ENCODE measurements at regions not wholly inside any gene's neighbourhood (a gene's known extent, or its start where the extent isn't known, plus 50 kb on each side); places are given as distances from the start of the nearest gene placed in this dataset.
A peak's percentile ranks its signal among the peaks of the same experiment; 100 is the strongest.

DNA sequence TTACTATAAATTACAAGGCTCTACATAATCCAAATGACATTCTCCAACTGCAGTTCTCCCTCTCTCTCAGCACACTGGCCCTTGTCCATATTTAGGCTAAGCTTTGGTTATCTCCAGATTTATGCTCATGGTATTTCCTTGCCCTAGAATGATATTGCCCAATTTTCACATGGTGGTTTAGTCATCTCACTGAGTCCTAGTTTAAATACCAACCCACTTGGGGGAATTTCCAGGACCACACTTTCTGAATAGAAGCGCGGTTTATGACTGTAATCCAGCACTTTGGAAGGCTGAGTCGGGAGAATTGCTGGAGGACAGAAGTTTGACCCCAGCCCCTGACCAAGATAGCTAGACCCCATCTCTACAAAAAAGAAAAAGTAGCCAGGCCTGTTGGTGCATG lies 280.1 kb upstream of the MON1B start:
- H3K4me1 ChIP-seq, result no peaks in the 10 kb centered on the region
- no peaks in the 10 kb centered on the region for H3K27me3 ChIP-seq
- H3K27ac ChIP-seq, result no peak overlapping the region
- no peak overlapping the region for H3K4me3 ChIP-seq
- 68 to 96% (median 87%) methylated on average over 3 of the region's 3 CpGs for WGBS, 5 donors
- intact Hi-C loops (cut with DNase I; ENCODE audit: low total_unique reads), result no loop called here
- TF ChIP-seq POLR2AphosphoS5 (IDR thresholded peaks at IDR 0.05) (no peak), POLR2A (IDR thresholded peaks at IDR 0.05) (no peak), EP300 (IDR thresholded peaks at IDR 0.05) (no peak)
- TF ChIP-seq, protein P1, sequence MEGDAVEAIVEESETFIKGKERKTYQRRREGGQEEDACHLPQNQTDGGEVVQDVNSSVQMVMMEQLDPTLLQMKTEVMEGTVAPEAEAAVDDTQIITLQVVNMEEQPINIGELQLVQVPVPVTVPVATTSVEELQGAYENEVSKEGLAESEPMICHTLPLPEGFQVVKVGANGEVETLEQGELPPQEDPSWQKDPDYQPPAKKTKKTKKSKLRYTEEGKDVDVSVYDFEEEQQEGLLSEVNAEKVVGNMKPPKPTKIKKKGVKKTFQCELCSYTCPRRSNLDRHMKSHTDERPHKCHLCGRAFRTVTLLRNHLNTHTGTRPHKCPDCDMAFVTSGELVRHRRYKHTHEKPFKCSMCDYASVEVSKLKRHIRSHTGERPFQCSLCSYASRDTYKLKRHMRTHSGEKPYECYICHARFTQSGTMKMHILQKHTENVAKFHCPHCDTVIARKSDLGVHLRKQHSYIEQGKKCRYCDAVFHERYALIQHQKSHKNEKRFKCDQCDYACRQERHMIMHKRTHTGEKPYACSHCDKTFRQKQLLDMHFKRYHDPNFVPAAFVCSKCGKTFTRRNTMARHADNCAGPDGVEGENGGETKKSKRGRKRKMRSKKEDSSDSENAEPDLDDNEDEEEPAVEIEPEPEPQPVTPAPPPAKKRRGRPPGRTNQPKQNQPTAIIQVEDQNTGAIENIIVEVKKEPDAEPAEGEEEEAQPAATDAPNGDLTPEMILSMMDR (IDR thresholded peaks at IDR 0.05), result no peak
- DNase-seq, result no peak
- no peaks in the 10 kb centered on the region for H3K9me3 ChIP-seq
- no peaks in the 10 kb centered on the region for H3K36me3 ChIP-seq

DNA sequence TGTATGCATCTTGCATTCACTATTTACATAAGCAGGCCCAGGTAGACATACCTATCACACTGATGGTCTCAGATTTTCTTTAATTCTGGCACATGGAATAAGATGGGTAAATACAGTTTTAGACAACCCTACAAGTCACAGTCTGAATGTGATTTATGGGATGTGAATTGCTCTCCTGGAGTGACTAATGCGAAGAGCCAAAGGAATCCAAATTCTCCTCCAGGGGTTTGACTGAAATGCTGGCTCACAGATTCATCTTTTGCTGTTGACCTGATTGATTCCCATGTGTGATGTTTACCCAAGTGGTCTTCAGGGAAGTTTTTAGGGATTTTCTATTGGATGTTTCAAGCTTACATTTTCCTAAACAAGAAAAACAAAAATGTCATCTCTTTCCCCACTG lies 277.9 kb upstream of the MON1B start:
- H3K27ac ChIP-seq, result no peak overlapping the region
- H3K4me1 ChIP-seq, result no peaks in the 10 kb centered on the region
- H3K9me3 ChIP-seq, result no peaks in the 10 kb centered on the region
- no peak for DNase-seq
- intact Hi-C loops (cut with DNase I; ENCODE audit: low total_unique reads), result no loop called here
- H3K4me3 ChIP-seq, result no peak overlapping the region
- WGBS, 5 donors, result 79 to 100% (median 94%) methylated on average over 1 of the region's 1 CpG
- H3K27me3 ChIP-seq, result no peaks in the 10 kb centered on the region
- TF ChIP-seq, protein P1 (IDR thresholded peaks at IDR 0.05), result no peak
- no peak for TF ChIP-seq EP300 (IDR thresholded peaks at IDR 0.05)
- no peak for TF ChIP-seq POLR2AphosphoS5 (IDR thresholded peaks at IDR 0.05)
- no peak for TF ChIP-seq POLR2A (IDR thresholded peaks at IDR 0.05)
- no peaks in the 10 kb centered on the region for H3K36me3 ChIP-seq

DNA sequence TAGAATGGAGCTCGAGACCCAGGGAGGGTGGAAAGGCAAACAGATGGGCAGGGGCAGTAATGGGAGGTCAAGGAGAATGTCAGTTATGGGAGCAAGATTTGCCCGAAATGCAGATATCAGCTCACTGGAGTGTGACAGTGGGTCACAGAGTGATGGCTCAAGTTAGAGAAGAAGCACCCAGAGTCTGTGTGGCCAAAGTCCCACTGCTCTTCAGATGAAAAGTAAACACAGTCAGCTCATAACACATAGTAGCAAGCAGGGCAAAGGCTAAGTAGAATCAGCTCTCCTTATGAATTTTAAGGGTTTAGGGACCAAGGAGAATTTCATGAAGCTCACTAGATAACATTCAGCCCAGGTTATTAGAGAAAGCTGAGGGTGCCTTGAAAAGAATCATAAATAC lies 264.9 kb upstream of the MON1B start:
- no peak for TF ChIP-seq POLR2A (IDR thresholded peaks at IDR 0.05)
- no peak for TF ChIP-seq EP300 (IDR thresholded peaks at IDR 0.05)
- TF ChIP-seq, protein P1 (IDR thresholded peaks at IDR 0.05), result no peak
- TF ChIP-seq POLR2AphosphoS5 (IDR thresholded peaks at IDR 0.05), result no peak
- no peak overlapping the region for H3K27ac ChIP-seq
- H3K4me3 ChIP-seq, result no peak overlapping the region
- WGBS, 5 donors, result 67 to 81% (median 73%) methylated on average over 2 of the region's 2 CpGs
- no peaks in the 10 kb centered on the region for H3K36me3 ChIP-seq
- H3K27me3 ChIP-seq, result no peaks in the 10 kb centered on the region
- intact Hi-C loops (cut with DNase I; ENCODE audit: low total_unique reads), result no loop called here
- H3K4me1 ChIP-seq, result no peaks in the 10 kb centered on the region
- no peak for DNase-seq
- no peaks in the 10 kb centered on the region for H3K9me3 ChIP-seq

DNA sequence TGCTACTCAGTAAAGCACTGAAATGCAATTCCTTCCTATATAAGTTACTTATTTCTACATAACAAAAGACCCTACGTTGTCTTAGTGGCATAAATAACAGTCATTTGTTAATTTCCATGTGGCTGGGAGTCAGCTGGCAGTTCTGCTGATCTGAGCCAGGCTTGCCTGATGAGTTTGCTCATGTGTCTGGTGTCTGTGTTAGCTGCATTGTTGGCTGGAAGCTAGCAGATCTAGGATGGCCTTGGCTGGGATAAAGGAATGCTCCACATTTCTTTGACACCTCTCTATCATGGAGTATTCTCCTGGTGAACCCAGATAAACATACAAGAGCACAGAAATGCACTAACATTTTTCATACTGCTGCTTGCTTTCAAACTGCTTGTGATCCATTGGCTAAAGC lies 264.4 kb upstream of the MON1B start:
- peak in 1 of 2 donors; percentile 31 for DNase-seq
- H3K27ac ChIP-seq, result no peak overlapping the region
- 11 to 29% (median 22%) methylated on average over 1 of the region's 1 CpG for WGBS, 5 donors
- TF ChIP-seq EP300 (IDR thresholded peaks at IDR 0.05), result no peak
- TF ChIP-seq POLR2AphosphoS5 (IDR thresholded peaks at IDR 0.05), result no peak
- no peak for TF ChIP-seq POLR2A (IDR thresholded peaks at IDR 0.05)
- TF ChIP-seq, protein P1 (IDR thresholded peaks at IDR 0.05), result no peak
- no peaks in the 10 kb centered on the region for H3K36me3 ChIP-seq
- H3K4me1 ChIP-seq, result no peaks in the 10 kb centered on the region
- intact Hi-C loops (cut with DNase I; ENCODE audit: low total_unique reads), result no loop called here
- no peak overlapping the region for H3K4me3 ChIP-seq
- no peaks in the 10 kb centered on the region for H3K27me3 ChIP-seq
- no peaks in the 10 kb centered on the region for H3K9me3 ChIP-seq

All from stomach (tissue), 8 donors.